Sigmoid colon (tissue), 4 donors: ENCODE measurements at regions not wholly inside any gene's neighbourhood (a gene's known extent, or its start where the extent isn't known, plus 50 kb on each side); places are given as distances from the start of the nearest gene placed in this dataset.

Experiments
- CTCF ChIP-seq, 4 experiments: fragments of 450-650 bp in 3 of 4; fragments of 200-600 bp in 1 of 4; IDR thresholded peaks; one replicate each; pipeline ENCODE4 v1.5.1; 2016 to 2019; ENCODE audit warnings: antibody characterized with exemption in 4 of 4, mild to moderate bottlenecking in 3 of 4, moderate library complexity in 2 of 4
- POLR2A ChIP-seq, 2 donors: fragments of 450-650 bp; IDR thresholded peaks; one replicate each; pipeline ENCODE4 v1.6.1; 2016; ENCODE audit warnings: antibody characterized with exemption in 2 of 2, mild to moderate bottlenecking in 2 of 2, moderate library complexity in 2 of 2
- POLR2AphosphoS5 ChIP-seq, 4 donors: sonication (generic); formaldehyde crosslinking; IDR thresholded peaks; one replicate each; pipeline ENCODE4 v1.6.1; 2017; ENCODE audit warnings: antibody characterized with exemption in 4 of 4

GRCh38 chr14:101673873-101674272 lies 87.6 kb upstream of the PPP2R5C start:
- no peak for TF ChIP-seq CTCF (IDR thresholded peaks at IDR 0.05)
- no peak for TF ChIP-seq POLR2A (IDR thresholded peaks at IDR 0.05)
- TF ChIP-seq POLR2AphosphoS5 (IDR thresholded peaks at IDR 0.05): no peak
